GM12873 (cell line): ENCODE measurements at regions not wholly inside any gene's neighbourhood (a gene's known extent, or its start where the extent isn't known, plus 50 kb on each side); places are given as distances from the start of the nearest gene placed in this dataset.
A peak's percentile ranks its signal among the peaks of the same experiment; 100 is the strongest.

ENCODE experiments used
- TF ChIP-seq, protein P1 (sequence below): IDR thresholded peaks from 2 replicates; pipeline ENCODE4 v1.5.1; 2012; ENCODE audit warnings: low read depth, mild to moderate bottlenecking, moderate library complexity, low read length, control low read depth; ENCODE audit not compliant: insufficient read depth; ENCODE audit errors: missing control alignments

DNA sequence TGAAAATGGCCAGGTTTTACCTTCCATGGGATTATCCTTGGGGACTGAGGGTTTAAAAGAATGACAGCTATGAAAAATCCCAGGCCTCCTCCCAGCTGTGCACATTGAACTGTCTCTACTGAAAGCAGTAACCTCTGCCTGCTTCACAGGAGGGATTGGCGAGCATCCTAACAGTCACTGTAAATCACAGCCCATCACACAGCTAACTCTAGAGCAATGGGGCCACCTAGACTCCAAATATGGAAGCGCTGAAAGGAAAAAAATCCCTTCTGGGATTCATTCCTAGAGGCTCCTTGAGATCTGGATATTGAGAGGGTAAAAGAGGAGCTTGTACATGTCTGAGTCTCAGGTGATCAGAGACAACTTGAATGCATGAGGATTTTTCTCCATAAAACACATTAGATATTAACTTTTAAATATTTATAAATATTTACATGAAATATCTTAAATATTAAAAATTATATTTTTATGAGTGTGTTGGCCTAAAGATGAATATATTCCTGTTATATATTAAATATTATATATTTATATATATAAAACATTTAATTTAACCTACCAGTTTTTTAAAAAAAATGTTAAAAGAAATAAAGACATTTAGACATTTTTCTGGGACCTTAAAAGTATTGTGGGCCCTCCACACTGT is 133.8 kb upstream of the SLC24A2 start:
- TF ChIP-seq, protein P1, sequence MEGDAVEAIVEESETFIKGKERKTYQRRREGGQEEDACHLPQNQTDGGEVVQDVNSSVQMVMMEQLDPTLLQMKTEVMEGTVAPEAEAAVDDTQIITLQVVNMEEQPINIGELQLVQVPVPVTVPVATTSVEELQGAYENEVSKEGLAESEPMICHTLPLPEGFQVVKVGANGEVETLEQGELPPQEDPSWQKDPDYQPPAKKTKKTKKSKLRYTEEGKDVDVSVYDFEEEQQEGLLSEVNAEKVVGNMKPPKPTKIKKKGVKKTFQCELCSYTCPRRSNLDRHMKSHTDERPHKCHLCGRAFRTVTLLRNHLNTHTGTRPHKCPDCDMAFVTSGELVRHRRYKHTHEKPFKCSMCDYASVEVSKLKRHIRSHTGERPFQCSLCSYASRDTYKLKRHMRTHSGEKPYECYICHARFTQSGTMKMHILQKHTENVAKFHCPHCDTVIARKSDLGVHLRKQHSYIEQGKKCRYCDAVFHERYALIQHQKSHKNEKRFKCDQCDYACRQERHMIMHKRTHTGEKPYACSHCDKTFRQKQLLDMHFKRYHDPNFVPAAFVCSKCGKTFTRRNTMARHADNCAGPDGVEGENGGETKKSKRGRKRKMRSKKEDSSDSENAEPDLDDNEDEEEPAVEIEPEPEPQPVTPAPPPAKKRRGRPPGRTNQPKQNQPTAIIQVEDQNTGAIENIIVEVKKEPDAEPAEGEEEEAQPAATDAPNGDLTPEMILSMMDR, result peak; percentile 30

DNA sequence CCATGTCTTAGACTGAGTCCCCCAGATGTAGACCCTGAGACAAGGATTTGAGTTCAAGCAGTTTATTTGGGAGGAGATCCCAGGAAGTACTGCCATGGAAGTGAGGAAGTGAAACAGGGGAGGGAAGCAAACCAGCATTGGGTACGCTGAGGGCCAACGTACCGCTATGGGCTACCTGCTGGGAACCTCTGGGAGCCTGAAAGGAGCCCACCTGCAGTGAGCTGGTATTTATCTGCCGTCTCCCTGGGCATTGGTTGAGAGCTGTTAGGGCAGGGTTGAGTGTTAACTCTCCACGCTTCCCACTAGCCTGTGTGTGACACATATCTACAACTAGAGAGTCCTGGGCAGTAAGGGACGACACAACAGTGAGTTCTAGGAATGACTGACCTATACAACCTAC is 131.6 kb upstream of the SLC24A2 start:
- TF ChIP-seq, protein P1, result no peak

DNA sequence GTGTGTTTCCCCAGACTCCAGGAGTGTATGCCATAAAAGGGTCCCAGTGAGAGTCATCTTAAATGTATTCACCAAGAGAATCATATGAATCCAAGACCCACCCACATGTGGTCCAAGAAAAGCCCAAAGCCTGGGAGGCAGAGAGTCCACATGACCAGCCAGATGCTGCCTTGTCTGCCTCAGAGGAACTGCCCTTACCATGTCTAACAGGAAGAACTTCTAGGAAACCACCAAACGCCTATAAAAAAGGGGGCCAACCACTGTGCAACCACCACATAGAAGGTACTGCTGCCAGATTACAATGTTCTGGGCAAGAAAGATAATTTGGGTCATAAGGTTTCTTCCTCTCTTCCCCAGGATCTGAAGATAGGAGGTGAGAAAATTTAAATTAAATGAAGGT is 129.8 kb upstream of the SLC24A2 start:
- TF ChIP-seq, protein P1, result no peak

DNA sequence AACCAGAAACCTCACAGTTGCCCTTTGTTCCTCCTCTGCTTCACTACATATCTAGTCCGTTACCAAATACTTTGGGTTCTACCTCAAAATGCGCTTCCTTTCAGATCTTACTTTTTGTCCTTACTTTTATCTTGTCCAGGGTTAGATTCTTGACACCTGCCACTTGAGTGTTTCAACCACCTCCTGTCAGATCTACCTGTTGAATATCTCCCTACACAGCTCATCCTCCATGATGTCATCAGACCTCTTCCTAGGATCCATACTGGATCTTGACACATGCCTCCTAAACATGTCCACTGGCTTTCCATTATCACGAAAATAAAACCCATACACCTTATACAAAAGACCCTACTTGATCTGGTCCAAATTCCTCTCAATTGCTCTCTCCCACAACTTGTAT is 125.2 kb upstream of the SLC24A2 start:
- TF ChIP-seq, protein P1, result no peak

DNA sequence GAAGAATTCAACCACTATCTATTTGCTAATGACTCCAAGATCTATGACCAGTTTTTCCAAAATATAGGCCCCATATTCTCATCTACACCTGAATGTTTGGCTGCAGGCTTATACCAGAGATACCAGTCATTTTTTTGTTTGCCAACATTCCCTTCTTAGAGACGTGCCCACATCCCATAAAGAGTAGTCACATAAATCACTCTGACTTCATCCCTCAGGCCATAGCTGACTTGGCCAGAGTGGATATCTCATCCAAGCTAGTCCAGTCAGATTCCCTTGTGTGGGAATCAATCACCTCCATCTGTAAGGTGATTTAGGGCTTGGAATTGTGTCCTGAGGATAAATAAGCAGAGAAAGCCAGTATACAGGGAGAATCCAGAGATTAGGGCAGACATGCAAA is 124.3 kb upstream of the SLC24A2 start:
- TF ChIP-seq, protein P1, result no peak

DNA sequence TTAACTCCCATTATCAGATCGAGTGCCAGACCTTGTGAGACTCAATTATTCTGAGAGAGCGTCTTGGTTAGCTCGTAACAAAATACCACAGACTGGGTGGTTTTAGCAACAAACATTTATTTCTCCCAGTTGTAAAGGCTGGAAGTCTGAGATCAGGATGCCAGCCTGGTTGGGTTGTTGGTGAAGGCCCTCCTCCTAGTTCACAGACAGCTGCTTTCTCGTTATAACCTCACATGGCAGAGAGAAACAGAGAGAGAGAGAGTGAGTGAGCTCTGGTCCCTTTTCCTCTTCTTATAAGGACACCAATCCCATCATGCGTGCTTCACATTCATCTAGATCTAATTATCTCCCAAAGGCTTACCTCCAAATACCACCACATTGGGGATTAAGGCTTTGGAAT is 114.2 kb upstream of the SLC24A2 start:
- TF ChIP-seq, protein P1, result no peak

DNA sequence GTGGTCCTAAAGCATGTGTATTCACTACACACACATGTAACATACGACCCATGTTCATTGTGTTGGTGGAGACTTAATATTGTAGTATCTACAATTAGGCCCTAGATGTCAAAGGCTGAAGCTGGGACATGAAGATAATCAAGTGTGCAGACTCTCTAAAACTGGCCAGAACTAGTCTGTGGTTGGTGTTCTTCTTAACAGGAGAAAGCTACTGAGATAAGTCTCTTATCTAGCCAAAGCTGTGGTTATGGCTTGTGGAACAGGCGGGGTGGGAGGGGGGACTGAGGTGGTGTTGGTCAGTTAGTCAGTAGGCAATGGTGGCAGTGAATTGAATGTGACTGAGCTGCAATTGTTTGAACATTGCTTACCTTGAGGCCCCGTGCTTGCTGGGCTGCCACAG is 112.7 kb upstream of the SLC24A2 start:
- TF ChIP-seq, protein P1, result no peak

DNA sequence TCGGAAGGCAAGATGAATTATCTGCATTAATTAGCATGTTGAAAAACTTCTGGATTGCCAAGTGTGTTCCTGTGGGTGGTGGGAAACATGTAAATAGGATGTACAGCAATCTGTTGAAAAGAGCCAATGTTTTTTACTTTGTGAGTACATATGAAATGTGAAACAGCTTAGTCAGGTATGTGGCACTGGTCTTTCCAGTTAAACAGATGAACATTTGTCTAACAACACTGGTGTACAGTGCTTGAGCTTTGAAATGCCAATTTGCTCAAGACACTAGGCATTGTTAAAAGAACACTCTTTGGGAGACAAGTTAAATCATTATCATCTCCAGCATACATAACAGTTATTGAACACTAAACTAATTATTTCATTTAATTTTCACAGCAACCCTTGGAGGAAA is 107.3 kb upstream of the SLC24A2 start:
- TF ChIP-seq, protein P1, result no peak
